Endothelial cell of umbilical vein (primary cell): ENCODE measurements at regions not wholly inside any gene's neighbourhood (a gene's known extent, or its start where the extent isn't known, plus 50 kb on each side); places are given as distances from the start of the nearest gene placed in this dataset.
A peak's percentile ranks its signal among the peaks of the same experiment; 100 is the strongest.

Experiments
- BruUV-seq: library from RNA; stranded (reverse); fragments of 400-500 nt; replicated peaks from 2 replicates; lab custom pipeline; 2021; lab: Mats Ljungman, UMichigan
- CTCF ChIA-PET: fragments of 300-600, 350-600 bp; sonication (Branson Sonifier 250); formaldehyde crosslinking; loops from one replicate; lab custom pipeline; 2021; ENCODE audit warnings: antibody characterized with exemption, inconsistent platforms; lab: Charles Lee
- POLR2A ChIA-PET: fragments of 300-600, 350-600 bp; sonication (Branson Sonifier 250); formaldehyde crosslinking; loops from one replicate; lab custom pipeline; 2021; ENCODE audit warnings: antibody characterized with exemption, inconsistent platforms; lab: Charles Lee
- DNase-seq: peaks from one replicate; pipeline ENCODE4 v3.0.0-alpha.2; 2011; ENCODE audit warnings: low read depth, low spot score
- FAIRE-seq: peaks from 2 replicates; lab custom pipeline; 2011; peaks lifted over from hg19 to GRCh38; lab: Jason Lieb, UNC
- H2AFZ ChIP-seq: 2 replicates; pipeline ENCODE4 v1.6.0; 2012; ENCODE audit warnings: low read depth, low read length, control low read depth, inconsistent platforms
- H3K27ac ChIP-seq: 2 replicates; pipeline ENCODE4 v1.5.1; 2011; ENCODE audit warnings: low read depth, mild to moderate bottlenecking, control low read depth, low read length, moderate library complexity; ENCODE audit not compliant: insufficient read depth
- H3K27me3 ChIP-seq, 2 experiments: 2 replicates each; pipeline versions ENCODE4 v1.6.0 to v1.6.1; 2011; ENCODE audit warnings: low read length in 2 of 2, mixed read lengths in 1 of 2; ENCODE audit not compliant: control insufficient read depth in 2 of 2, insufficient read depth in 2 of 2
- H3K36me3 ChIP-seq, 2 experiments: 2 replicates in 1 of 2; 3 replicates in 1 of 2; pipeline ENCODE4 v1.5.1; 2011; ENCODE audit warnings: low read length in 2 of 2, mild to moderate bottlenecking in 1 of 2, moderate library complexity in 1 of 2; ENCODE audit not compliant: control insufficient read depth in 2 of 2, insufficient read depth in 2 of 2; ENCODE audit errors: extremely low read depth in 1 of 2
- H3K4me1 ChIP-seq: 3 replicates; pipeline ENCODE4 v1.5.1; 2011; ENCODE audit warnings: mild to moderate bottlenecking, low read length; ENCODE audit not compliant: control insufficient read depth, insufficient read depth; ENCODE audit errors: extremely low read depth
- H3K4me2 ChIP-seq: 2 replicates; pipeline ENCODE4 v1.6.1; 2011; ENCODE audit warnings: low read length, control low read depth, mixed read lengths; ENCODE audit not compliant: insufficient read depth
- H3K4me3 ChIP-seq, 3 experiments: fragments of 200-600 bp in 1 of 3; sonication (generic), shearing (Covaris generic) in 1 of 3; replicated peaks in 1 of 3; 2 replicates each; pipeline ENCODE4 v1.5.1; 2011 to 2016; ENCODE audit warnings: control low read depth in 3 of 3, low read length in 3 of 3, mild to moderate bottlenecking in 2 of 3, inconsistent platforms in 1 of 3, low read depth in 1 of 3, moderate library complexity in 1 of 3; ENCODE audit not compliant: insufficient read depth in 1 of 3
- H3K79me2 ChIP-seq: 2 replicates; pipeline ENCODE4 v1.6.0; 2012; ENCODE audit warnings: low read length, inconsistent platforms; ENCODE audit not compliant: control insufficient read depth, insufficient read depth
- H3K9ac ChIP-seq: replicated peaks from 2 replicates; pipeline ENCODE3; 2011; ENCODE audit warnings: low read length, control low read depth; ENCODE audit not compliant: insufficient read depth; ENCODE audit errors: extremely low read depth
- H3K9me1 ChIP-seq: replicated peaks from 3 replicates; pipeline ENCODE4 v1.6.0; 2011; ENCODE audit warnings: mild to moderate bottlenecking, low read length; ENCODE audit not compliant: control insufficient read depth, insufficient read depth; ENCODE audit errors: extremely low read depth
- H3K9me3 ChIP-seq: replicated peaks from 2 replicates; pipeline ENCODE4 v1.5.1; 2012; ENCODE audit warnings: low read length, inconsistent platforms; ENCODE audit not compliant: control insufficient read depth, insufficient read depth
- H4K20me1 ChIP-seq: replicated peaks from 2 replicates; pipeline ENCODE3; 2011; ENCODE audit warnings: mild to moderate bottlenecking, low read length; ENCODE audit not compliant: control insufficient read depth, insufficient read depth; ENCODE audit errors: extremely low read depth
- EZH2 ChIP-seq: IDR thresholded peaks from 2 replicates; pipeline ENCODE4 v1.6.1; 2012; ENCODE audit warnings: borderline replicate concordance, low read depth, mild to moderate bottlenecking, moderate library complexity, low read length, inconsistent platforms; ENCODE audit not compliant: severe bottlenecking
- FOS ChIP-seq: IDR thresholded peaks from 2 replicates; pipeline ENCODE4 v1.6.1; 2011; ENCODE audit warnings: mild to moderate bottlenecking, low read length, moderate library complexity, borderline replicate concordance; ENCODE audit not compliant: insufficient read depth
- GATA2 ChIP-seq: IDR thresholded peaks from 2 replicates; pipeline ENCODE4 v1.7.0; 2011; ENCODE audit warnings: low read depth, mild to moderate bottlenecking, moderate library complexity, mixed read lengths, low read length; ENCODE audit not compliant: insufficient read length, insufficient read depth
- JUN ChIP-seq: IDR thresholded peaks from 2 replicates; pipeline ENCODE4 v1.6.1; 2011; ENCODE audit warnings: borderline replicate concordance, low read depth; ENCODE audit not compliant: insufficient read length, insufficient read depth
- MAX ChIP-seq: IDR thresholded peaks from 2 replicates; pipeline ENCODE4 v1.6.1; 2011; ENCODE audit not compliant: insufficient read depth, insufficient read length
- MYC ChIP-seq: IDR thresholded peaks from one replicate; pipeline ENCODE4 v1.6.1; 2011; ENCODE audit warnings: mild to moderate bottlenecking, low read depth, low read length
- POLR2A ChIP-seq: IDR thresholded peaks from 2 replicates; pipeline ENCODE4 v1.6.1; 2012; ENCODE audit warnings: low read depth, mild to moderate bottlenecking, control low read depth, low read length
- POLR2AphosphoS5 ChIP-seq: IDR thresholded peaks from 2 replicates; pipeline ENCODE4 v1.6.1; 2012; ENCODE audit warnings: low read depth, mild to moderate bottlenecking, control low read depth, low read length, moderate library complexity; ENCODE audit not compliant: insufficient read depth
- dilution Hi-C: fragments of 300-500 bp; cut with MboI; formaldehyde crosslinking; loops from one replicate; pipeline ENCODE4 v1.15.0; 2019; ENCODE audit warnings: low sequenced_read_pairs; ENCODE audit not compliant: extremely low pct_ligation_motif_present
- intact Hi-C: fragments of 100-400 bp; cut with micrococcal nuclease; formaldehyde crosslinking; loops from one replicate; pipeline ENCODE4 v1.10.0; 2022
- TF ChIP-seq, protein P1 (sequence below), 2 donors: IDR thresholded peaks; 1 replicate in 1 of 2; 2 replicates in 1 of 2; pipeline ENCODE4 v1.5.1; 2011; ENCODE audit warnings: low read length in 2 of 2, mild to moderate bottlenecking in 2 of 2, moderate library complexity in 2 of 2, control low read depth in 1 of 2, inconsistent platforms in 1 of 2, low read depth in 1 of 2; ENCODE audit not compliant: insufficient read depth in 1 of 2; ENCODE audit errors: extremely low read depth in 1 of 2

GRCh38 chr7:41508755-41509154 lies 194.1 kb downstream of the INHBA start:
- ChIA-PET POLR2A (no interaction called here), CTCF (interaction anchor here (0.7 to 1.4 kb wide), 7 partner anchors 13 to 506 kb away, joined by 3 to 6 read pairs (median 3); no protein-coding TSS in a partner anchor)
- no peak overlapping the region for H3K9ac ChIP-seq
- intact Hi-C loops (loop anchor here (1.0 to 2.0 kb wide), 4 partner anchors 65 to 318 kb away; no protein-coding TSS in a partner anchor), dilution Hi-C loops (no loop called here)
- H3K27ac ChIP-seq = peak overlapping the region; percentile 46
- no peaks in the 10 kb centered on the region for H3K79me2 ChIP-seq
- H3K4me3 ChIP-seq = no peak overlapping the region
- H4K20me1 ChIP-seq = no peaks in the 10 kb centered on the region
- no peaks in the 10 kb centered on the region for H3K27me3 ChIP-seq
- no TSS peak for BruUV-seq
- H2AFZ ChIP-seq = peak overlapping the region; percentile 10
- peak; percentile 72 for DNase-seq
- TF ChIP-seq POLR2A (no peak), FOS (peak; percentile 12), MAX (no peak), POLR2AphosphoS5 (no peak), GATA2 (no peak), MYC (no peak), EZH2 (no peak), JUN (peak; percentile 54)
- TF ChIP-seq, protein P1, sequence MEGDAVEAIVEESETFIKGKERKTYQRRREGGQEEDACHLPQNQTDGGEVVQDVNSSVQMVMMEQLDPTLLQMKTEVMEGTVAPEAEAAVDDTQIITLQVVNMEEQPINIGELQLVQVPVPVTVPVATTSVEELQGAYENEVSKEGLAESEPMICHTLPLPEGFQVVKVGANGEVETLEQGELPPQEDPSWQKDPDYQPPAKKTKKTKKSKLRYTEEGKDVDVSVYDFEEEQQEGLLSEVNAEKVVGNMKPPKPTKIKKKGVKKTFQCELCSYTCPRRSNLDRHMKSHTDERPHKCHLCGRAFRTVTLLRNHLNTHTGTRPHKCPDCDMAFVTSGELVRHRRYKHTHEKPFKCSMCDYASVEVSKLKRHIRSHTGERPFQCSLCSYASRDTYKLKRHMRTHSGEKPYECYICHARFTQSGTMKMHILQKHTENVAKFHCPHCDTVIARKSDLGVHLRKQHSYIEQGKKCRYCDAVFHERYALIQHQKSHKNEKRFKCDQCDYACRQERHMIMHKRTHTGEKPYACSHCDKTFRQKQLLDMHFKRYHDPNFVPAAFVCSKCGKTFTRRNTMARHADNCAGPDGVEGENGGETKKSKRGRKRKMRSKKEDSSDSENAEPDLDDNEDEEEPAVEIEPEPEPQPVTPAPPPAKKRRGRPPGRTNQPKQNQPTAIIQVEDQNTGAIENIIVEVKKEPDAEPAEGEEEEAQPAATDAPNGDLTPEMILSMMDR (IDR thresholded peaks at IDR 0.05; ENCODE audit: extremely low read depth in 1 of 2, insufficient read depth in 1 of 2, low read depth in 1 of 2, low read length in 2 of 2) = no peak
- H3K9me3 ChIP-seq = no peaks in the 10 kb centered on the region
- peak; percentile 83 for FAIRE-seq
- H3K9me1 ChIP-seq = no peaks in the 10 kb centered on the region
- H3K36me3 ChIP-seq = no peaks in the 10 kb centered on the region
- H3K4me2 ChIP-seq = peak overlapping the region; percentile 7
- peaks cover 13% of the 10 kb centered on the region for H3K4me1 ChIP-seq
